Gastroesophageal sphincter (tissue), 4 donors: ENCODE measurements at regions not wholly inside any gene's neighbourhood (a gene's known extent, or its start where the extent isn't known, plus 50 kb on each side); places are given as distances from the start of the nearest gene placed in this dataset.

Experiments used
- ATAC-seq: fragments of 150-250 bp; one replicate; pipeline ENCODE4 v1.9.1; 2016; ENCODE audit warnings: mild to moderate bottlenecking, moderate library complexity
- H3K27ac ChIP-seq, 4 donors: fragments of 200-600 bp; sonication (generic) in 3 of 4; 1 replicate in 3 of 4; 2 replicates in 1 of 4; pipeline ENCODE4 v1.5.1; 2016 to 2019
- H3K27me3 ChIP-seq: fragments of 200-600 bp; sonication (generic); one replicate; pipeline ENCODE4 v1.5.1; 2019
- H3K36me3 ChIP-seq, 2 donors: fragments of 200-600 bp; sonication (generic); one replicate each; pipeline ENCODE4 v1.5.1; 2019; ENCODE audit warnings: control low read depth in 1 of 2
- H3K4me1 ChIP-seq, 3 donors: fragments of 200-600 bp; sonication (generic); 1 replicate in 2 of 3; 2 replicates in 1 of 3; pipeline ENCODE4 v1.5.1; 2016 to 2019; ENCODE audit warnings: control low read depth in 2 of 3
- H3K4me3 ChIP-seq, 2 donors: fragments of 200-600 bp; sonication (generic); one replicate each; pipeline ENCODE4 v1.5.1; 2019; ENCODE audit warnings: mild to moderate bottlenecking in 1 of 2, moderate library complexity in 1 of 2
- H3K9me3 ChIP-seq, 3 donors: fragments of 200-600 bp; sonication (generic); one replicate each; pipeline ENCODE4 v1.5.1; 2017 to 2019; ENCODE audit warnings: control low read depth in 2 of 3
- CTCF ChIP-seq, 4 experiments: fragments of 200-600 bp in 2 of 4; fragments of 450-650 bp in 2 of 4; sonication (generic) in 1 of 4; IDR thresholded peaks; one replicate each; pipeline ENCODE4 v1.5.1; 2017 to 2019; ENCODE audit warnings: antibody characterized with exemption in 4 of 4, mild to moderate bottlenecking in 2 of 4, moderate library complexity in 2 of 4
- EP300 ChIP-seq: sonication (generic); formaldehyde crosslinking; IDR thresholded peaks from one replicate; pipeline ENCODE4 v1.6.1; 2017; ENCODE audit warnings: antibody characterized with exemption, mild to moderate bottlenecking
- POLR2A ChIP-seq, 2 donors: fragments of 450-650 bp; IDR thresholded peaks; one replicate each; pipeline ENCODE4 v1.6.1; 2017; ENCODE audit warnings: antibody characterized with exemption in 2 of 2, mild to moderate bottlenecking in 2 of 2, moderate library complexity in 1 of 2
- POLR2AphosphoS5 ChIP-seq: sonication (generic); formaldehyde crosslinking; IDR thresholded peaks from one replicate; pipeline ENCODE4 v1.6.1; 2017; ENCODE audit warnings: antibody characterized with exemption
- WGBS, 2 donors: methylation state at CpG; one replicate each; pipeline ENCODE4 v1.1.5; 2018; ENCODE audit warnings: low coverage in 1 of 2; 5-methylcytosine and 5-hydroxymethylcytosine counted together

- no peak for TF ChIP-seq POLR2A (IDR thresholded peaks at IDR 0.05)
- TF ChIP-seq EP300: no peak
- no peak for TF ChIP-seq POLR2AphosphoS5
- no peak for TF ChIP-seq CTCF (IDR thresholded peaks at IDR 0.05)
- 78 to 100% methylated on average over 1 to 3 of the region's 3 CpGs for WGBS, 2 donors
- no peak for ATAC-seq
- Histone ChIP-seq H3K4me3 (no peak overlapping the region), H3K27ac (no peak overlapping the region), H3K9me3 (no peaks in the 10 kb centered on the region), H3K27me3 (no peaks in the 10 kb centered on the region), H3K36me3 (no peaks in the 10 kb centered on the region), H3K4me1 (no peaks in the 10 kb centered on the region)
Measured at GRCh38 chr22:26974034-26974433, 316.6 kb downstream of the MIAT start.

- WGBS, 2 donors: 62 to 68% methylated on average over 3 to 4 of the region's 4 CpGs
- TF ChIP-seq EP300 (no peak), POLR2AphosphoS5 (no peak), CTCF (IDR thresholded peaks at IDR 0.05) (no peak)
- Histone ChIP-seq H3K4me1 (peaks cover 0 to 2% (median 0%) of the 10 kb centered on the region in 3 donors), H3K27me3 (no peaks in the 10 kb centered on the region), H3K27ac (no peak overlapping the region), H3K4me3 (no peak overlapping the region), H3K36me3 (no peaks in the 10 kb centered on the region), H3K9me3 (no peaks in the 10 kb centered on the region)
- ATAC-seq: no peak
Measured at GRCh38 chr22:26974914-26975803, 317.8 kb downstream of the MIAT start.

DNA sequence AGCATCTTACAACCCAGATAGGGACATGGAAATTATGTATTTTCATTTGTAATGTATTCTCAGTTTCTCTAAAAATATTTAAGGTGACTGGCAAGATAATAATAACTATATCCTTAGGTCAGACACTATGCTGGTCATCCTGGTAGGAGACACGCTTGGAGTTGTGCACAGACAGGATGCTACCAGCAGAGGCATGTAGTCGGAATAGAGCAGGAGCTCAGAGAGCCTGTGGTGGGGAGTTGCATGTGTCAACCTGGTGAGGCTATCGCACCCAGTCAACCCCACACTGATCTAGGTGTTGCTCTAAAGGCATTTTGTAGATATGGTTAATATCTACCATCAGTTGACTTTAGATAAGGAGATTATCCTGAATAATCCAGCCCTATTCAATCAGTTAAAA lies 318.5 kb downstream of the MIAT start:
- no peaks in the 10 kb centered on the region for H3K36me3 ChIP-seq
- TF ChIP-seq POLR2A (IDR thresholded peaks at IDR 0.05) (no peak), EP300 (no peak), POLR2AphosphoS5 (no peak), CTCF (IDR thresholded peaks at IDR 0.05) (no peak)
- H3K4me3 ChIP-seq: no peak overlapping the region
- H3K9me3 ChIP-seq: no peaks in the 10 kb centered on the region
- peaks cover 0 to 9% (median 0%) of the 10 kb centered on the region in 3 donors for H3K4me1 ChIP-seq
- no peak for ATAC-seq
- no peak overlapping the region for H3K27ac ChIP-seq
- WGBS, 2 donors: 72% methylated on average over 3 of the region's 3 CpGs; no CpG with 5 or more reads in 1 of the 2 donors
- H3K27me3 ChIP-seq: no peaks in the 10 kb centered on the region

DNA sequence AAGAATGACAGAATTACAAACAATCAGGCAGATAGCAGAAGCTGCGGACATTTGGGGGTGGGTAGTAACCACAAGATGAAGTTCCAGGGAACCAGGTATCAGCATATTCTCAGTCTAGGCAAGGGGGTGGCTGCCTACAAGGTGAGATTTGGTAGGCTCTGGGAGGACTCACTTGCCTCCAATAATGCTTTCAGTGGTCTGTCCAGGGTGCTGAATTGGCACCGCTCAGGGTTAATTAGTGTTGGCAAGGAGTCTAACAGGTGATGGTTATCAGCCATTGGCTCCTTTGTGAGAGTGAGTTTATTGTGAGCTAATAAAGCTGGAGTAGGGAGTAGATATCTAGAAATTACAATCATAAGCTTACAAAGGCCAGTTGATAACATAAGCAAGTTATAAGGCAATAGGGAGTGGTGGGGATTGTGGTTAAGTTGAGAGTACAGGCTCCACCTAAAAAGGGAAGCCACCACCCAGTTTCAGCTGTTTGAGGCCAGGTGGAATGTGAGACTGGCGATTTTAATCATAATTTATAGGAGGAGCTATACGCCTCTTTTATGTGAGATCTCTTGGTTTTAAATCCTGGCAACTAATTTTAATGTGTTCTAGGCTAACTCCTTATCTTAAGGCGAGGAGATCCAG lies 320.5 kb downstream of the MIAT start:
- TF ChIP-seq CTCF (IDR thresholded peaks at IDR 0.05) (no peak), POLR2A (IDR thresholded peaks at IDR 0.05) (no peak), EP300 (no peak), POLR2AphosphoS5 (no peak)
- ATAC-seq: no peak
- H3K4me3 ChIP-seq: no peak overlapping the region
- no peaks in the 10 kb centered on the region for H3K9me3 ChIP-seq
- H3K27me3 ChIP-seq: no peaks in the 10 kb centered on the region
- no peaks in the 10 kb centered on the region for H3K36me3 ChIP-seq
- H3K4me1 ChIP-seq: peaks cover 0 to 29% (median 0%) of the 10 kb centered on the region in 3 donors
- no peak overlapping the region for H3K27ac ChIP-seq
- WGBS, 2 donors: 79 to 93% methylated on average over 4 to 5 of the region's 5 CpGs

DNA sequence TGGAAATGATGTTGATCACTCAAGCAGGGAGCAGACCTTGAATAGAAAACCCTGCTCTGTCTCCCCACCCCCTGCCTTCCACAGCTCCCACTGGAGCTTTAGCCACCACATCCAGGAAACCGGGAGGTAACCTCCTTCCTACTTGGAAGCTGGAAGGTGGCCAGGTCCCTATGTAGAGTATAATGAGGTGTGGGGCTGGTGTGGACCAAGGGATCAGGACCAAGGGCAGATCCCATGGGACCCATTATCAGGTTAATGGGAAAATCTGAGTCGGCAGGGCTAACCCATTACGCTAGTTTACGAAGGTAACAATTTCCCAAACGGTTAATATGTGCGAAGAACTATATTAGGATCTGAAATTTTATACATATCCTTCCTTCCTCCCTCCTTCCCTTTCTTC lies 321.9 kb downstream of the MIAT start:
- no peak for ATAC-seq
- Histone ChIP-seq H3K27me3 (no peaks in the 10 kb centered on the region), H3K36me3 (no peaks in the 10 kb centered on the region), H3K4me1 (peaks cover 0 to 29% (median 0%) of the 10 kb centered on the region in 3 donors), H3K4me3 (no peak overlapping the region), H3K27ac (no peak overlapping the region), H3K9me3 (no peaks in the 10 kb centered on the region)
- TF ChIP-seq POLR2A (IDR thresholded peaks at IDR 0.05) (no peak), CTCF (IDR thresholded peaks at IDR 0.05) (no peak), EP300 (no peak), POLR2AphosphoS5 (no peak)
- WGBS, 2 donors: 48% methylated on average over 6 of the region's 6 CpGs; no CpG with 5 or more reads in 1 of the 2 donors
